GM12891 (cell line): ENCODE measurements at regions not wholly inside any gene's neighbourhood (a gene's known extent, or its start where the extent isn't known, plus 50 kb on each side); places are given as distances from the start of the nearest gene placed in this dataset.
"Not testable (repeated sequence)": the region's sequence is repeated elsewhere in the genome, so short reads cannot be mapped to it uniquely, and the experiment has no call there.

Experiments used
- DNase-seq: peaks from one replicate; pipeline ENCODE4 v3.0.0; 2011; ENCODE audit warnings: low spot score; ENCODE audit not compliant: insufficient read length
- FAIRE-seq: peaks from 2 replicates; lab custom pipeline; 2011; peaks lifted over from hg19 to GRCh38; lab: Jason Lieb, UNC
- PAX5 ChIP-seq: IDR thresholded peaks from 2 replicates; pipeline ENCODE4 v1.6.1; 2011; ENCODE audit warnings: low read length, moderate library complexity, mild to moderate bottlenecking; ENCODE audit not compliant: insufficient read depth, severe bottlenecking
- POLR2A ChIP-seq: IDR thresholded peaks from 2 replicates; pipeline ENCODE4 v1.6.1; 2011; ENCODE audit warnings: low read depth, low read length, control low read depth
- POLR2AphosphoS5 ChIP-seq: IDR thresholded peaks from 2 replicates; pipeline ENCODE4 v1.6.1; 2011; ENCODE audit warnings: low read depth, low read length, control low read depth
- POU2F2 ChIP-seq: IDR thresholded peaks from 2 replicates; pipeline ENCODE4 v1.6.1; 2011; ENCODE audit warnings: low read depth, mild to moderate bottlenecking, control low read depth, low read length, moderate library complexity
- SPI1 ChIP-seq: IDR thresholded peaks from 2 replicates; pipeline ENCODE4 v1.6.1; 2011; ENCODE audit warnings: low read depth, low read length, control low read depth
- TAF1 ChIP-seq: IDR thresholded peaks from 2 replicates; pipeline ENCODE4 v1.6.1; 2011; ENCODE audit warnings: low read depth, low read length, control low read depth

GRCh38 chr11:38867338-38867737, 2269.3 kb upstream of the RAG2 start:
- no peak for DNase-seq
- no peak for FAIRE-seq
- no peak for TF ChIP-seq POU2F2
- no peak for TF ChIP-seq POLR2A

DNA sequence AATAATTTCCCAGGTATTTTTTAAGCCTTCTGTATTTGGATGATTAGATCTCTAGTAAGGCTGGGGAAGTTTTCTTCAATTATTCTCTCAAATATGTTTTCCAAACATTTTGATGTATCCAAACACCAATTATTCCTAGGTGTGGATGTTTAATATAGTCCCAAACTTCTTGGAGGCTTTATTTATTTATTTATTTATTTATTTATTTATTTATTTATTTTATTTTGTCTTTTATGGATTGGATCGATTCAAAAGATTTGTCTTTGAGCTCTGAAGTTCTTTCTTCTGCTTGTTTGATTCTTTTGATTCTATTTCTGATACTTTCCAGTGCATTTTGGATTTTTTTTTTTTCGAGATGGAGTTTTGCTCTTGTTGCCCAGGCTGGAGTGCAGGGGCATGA, 2267.9 kb upstream of the RAG2 start:
- TF ChIP-seq TAF1, result no peak
- TF ChIP-seq POLR2A, result no peak
- TF ChIP-seq POU2F2, result no peak
- TF ChIP-seq SPI1, result no peak
- no peak for TF ChIP-seq PAX5
- TF ChIP-seq POLR2AphosphoS5, result no peak
- no peak for DNase-seq
- no peak for FAIRE-seq

- no peak for TF ChIP-seq POLR2AphosphoS5
- TF ChIP-seq POLR2A, result no peak
- TF ChIP-seq PAX5, result no peak
- TF ChIP-seq TAF1, result no peak
- no peak for TF ChIP-seq POU2F2
- TF ChIP-seq SPI1, result no peak
- FAIRE-seq (no peak), DNase-seq (no peak)
These were observed 2245.0 kb upstream of the RAG2 start for GRCh38 chr11:38842991-38843390.

DNA sequence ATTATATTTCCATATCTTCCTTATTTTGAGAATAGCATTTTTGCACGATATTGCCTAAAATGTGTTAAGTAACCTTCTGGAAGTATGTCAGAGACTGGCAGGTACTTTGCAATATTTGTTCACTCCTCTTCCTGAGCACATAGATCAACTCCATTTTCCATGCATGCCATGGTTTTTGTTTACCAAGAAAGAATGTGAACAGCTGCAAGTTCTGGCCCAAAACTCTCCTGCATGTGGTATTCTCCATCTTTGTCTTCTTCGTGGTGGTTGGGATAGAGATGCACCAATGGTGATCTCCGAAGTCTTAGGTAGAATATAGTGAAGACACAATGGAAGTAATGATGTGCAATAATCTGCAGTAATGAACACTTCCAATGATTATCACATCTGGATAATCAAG, 2241.0 kb upstream of the RAG2 start:
- FAIRE-seq, result no peak
- no peak for DNase-seq
- no peak for TF ChIP-seq POU2F2
- no peak for TF ChIP-seq TAF1

GRCh38 chr11:38835966-38836365, 2237.9 kb upstream of the RAG2 start:
- no peak for FAIRE-seq
- no peak for DNase-seq
- TF ChIP-seq POLR2AphosphoS5 (no peak), PAX5 (no peak), POLR2A (no peak), TAF1 (no peak), SPI1 (no peak), POU2F2 (no peak)

GRCh38 chr11:38824573-38824972, 2226.5 kb upstream of the RAG2 start:
- FAIRE-seq (no peak), DNase-seq (no peak)
- no peak for TF ChIP-seq POLR2AphosphoS5
- no peak for TF ChIP-seq PAX5
- no peak for TF ChIP-seq SPI1
- no peak for TF ChIP-seq POU2F2
- no peak for TF ChIP-seq POLR2A
- no peak for TF ChIP-seq TAF1

- FAIRE-seq, DNase-seq: not testable (repeated sequence)
These were observed 2223.8 kb upstream of the RAG2 start for GRCh38 chr11:38821786-38822185.

GRCh38 chr11:38819981-38820380, 2221.9 kb upstream of the RAG2 start:
- FAIRE-seq (no peak), DNase-seq (no peak)
- TF ChIP-seq TAF1, result no peak
- no peak for TF ChIP-seq POLR2A
- TF ChIP-seq PAX5, result no peak
- TF ChIP-seq POLR2AphosphoS5, result no peak
- no peak for TF ChIP-seq SPI1
- TF ChIP-seq POU2F2, result no peak

DNA sequence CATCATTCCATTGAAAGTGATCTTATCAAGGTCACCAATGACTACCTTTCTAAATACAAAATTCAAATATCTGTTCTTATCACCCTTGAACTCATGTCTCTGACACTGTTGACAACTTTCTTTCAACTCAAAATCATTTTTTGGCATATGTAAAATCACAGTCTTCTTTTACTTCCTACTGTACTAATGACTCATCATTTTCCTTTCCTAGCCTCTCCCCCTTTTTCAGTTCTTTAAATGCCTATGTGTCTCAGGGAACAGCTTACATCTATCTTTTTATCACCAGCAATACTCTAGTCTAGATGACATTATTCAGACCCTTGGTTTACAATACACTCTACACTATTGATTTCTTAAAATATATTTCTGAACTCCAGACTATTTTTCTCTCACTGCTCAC, 2220.7 kb upstream of the RAG2 start:
- no peak for TF ChIP-seq PAX5
- TF ChIP-seq SPI1, result no peak
- no peak for TF ChIP-seq POLR2A
- no peak for TF ChIP-seq TAF1
- TF ChIP-seq POU2F2, result no peak
- no peak for TF ChIP-seq POLR2AphosphoS5
- no peak for FAIRE-seq
- DNase-seq, result no peak

GRCh38 chr11:38814670-38815069, 2216.6 kb upstream of the RAG2 start:
- TF ChIP-seq TAF1, result no peak
- no peak for TF ChIP-seq PAX5
- TF ChIP-seq POLR2AphosphoS5, result no peak
- TF ChIP-seq POU2F2, result no peak
- TF ChIP-seq POLR2A, result no peak
- TF ChIP-seq SPI1, result no peak
- DNase-seq (no peak), FAIRE-seq (no peak)

DNA sequence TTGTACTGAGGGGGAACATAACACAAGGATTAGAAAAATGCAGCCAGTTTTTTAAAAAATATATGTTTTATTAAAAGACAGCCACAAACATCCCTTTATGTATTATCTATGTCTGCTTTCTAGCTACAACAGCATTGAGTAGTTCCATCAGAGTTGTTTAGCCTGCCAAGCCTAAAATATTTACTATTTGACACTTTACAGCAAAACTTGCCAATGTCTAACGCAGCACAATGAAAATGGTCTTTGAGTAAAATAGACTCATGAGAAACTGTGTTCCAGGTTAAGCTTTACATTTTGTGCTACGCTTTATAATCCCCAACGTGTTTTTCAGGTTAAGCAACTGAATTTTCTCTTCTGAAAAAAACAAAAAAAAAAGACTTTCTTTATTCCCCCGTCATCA, 2211.5 kb upstream of the RAG2 start:
- TF ChIP-seq SPI1 (no peak), POLR2AphosphoS5 (no peak), TAF1 (no peak), POU2F2 (no peak), POLR2A (no peak), PAX5 (no peak)
- no peak for DNase-seq
- no peak for FAIRE-seq

- DNase-seq (no peak), FAIRE-seq (no peak)
- TF ChIP-seq SPI1 (no peak), POLR2AphosphoS5 (no peak), PAX5 (no peak), TAF1 (no peak), POLR2A (no peak), POU2F2 (no peak)
These were observed 2198.2 kb upstream of the RAG2 start for GRCh38 chr11:38796281-38796680.

DNA sequence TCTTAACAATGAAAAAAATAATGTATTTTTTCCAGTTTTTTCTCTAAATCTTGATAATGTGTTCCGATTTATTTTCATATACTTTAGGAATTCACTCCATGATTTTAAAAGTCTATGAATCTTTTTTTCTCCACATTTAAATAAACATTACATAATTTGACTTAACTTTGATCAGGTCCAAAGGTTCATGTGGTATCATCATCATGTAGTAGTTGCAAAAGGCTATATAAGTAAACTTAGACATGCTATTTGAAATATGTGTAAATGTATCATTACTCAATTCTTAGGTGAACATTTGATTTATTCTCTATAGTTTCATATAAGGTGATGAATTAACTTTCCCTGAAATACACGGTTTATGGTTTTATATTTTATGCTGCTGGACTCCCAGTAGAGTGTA, 2197.0 kb upstream of the RAG2 start:
- DNase-seq (no peak), FAIRE-seq (no peak)
- TF ChIP-seq SPI1 (no peak), POLR2AphosphoS5 (no peak), POU2F2 (no peak), POLR2A (no peak), PAX5 (no peak), TAF1 (no peak)
